ENCODE measurements at regions not wholly inside any gene's neighbourhood (a gene's known extent, or its start where the extent isn't known, plus 50 kb on each side); places are given as distances from the start of the nearest gene placed in this dataset.

DNA sequence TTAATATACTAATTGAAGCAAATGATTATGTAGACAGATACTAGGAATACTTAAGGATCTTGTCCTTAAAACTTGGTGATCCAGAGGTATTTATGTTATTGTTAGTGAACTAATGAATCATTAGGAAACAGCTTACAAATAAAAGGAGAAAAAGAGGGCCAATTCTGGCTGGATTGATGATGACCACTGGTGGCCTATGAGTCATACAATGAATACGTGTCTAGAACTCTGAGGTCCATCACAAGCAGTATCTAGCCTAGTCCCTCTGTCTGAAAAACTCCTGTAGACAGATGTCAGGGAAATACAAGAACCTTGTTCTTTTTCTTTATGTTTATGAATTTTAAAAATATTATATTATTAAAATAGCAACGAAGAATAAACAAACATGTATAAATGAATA is 51.7 kb upstream of the RTL1 start:
- H3K9ac ChIP-seq (ENCODE audit: low read length) = no peak overlapping the region
- H3K27me3 ChIP-seq (ENCODE audit: control insufficient read depth in 1 of 2, insufficient read depth in 2 of 2, low read length in 2 of 2) = no peaks in the 10 kb centered on the region
- H3K4me3 ChIP-seq (ENCODE audit: low read depth in 1 of 2, low read length in 2 of 2) = no peak overlapping the region
- H3K4me1 ChIP-seq (ENCODE audit: insufficient read depth, low read length) = no peaks in the 10 kb centered on the region
- H3K9me3 ChIP-seq (ENCODE audit: low read length) = no peaks in the 10 kb centered on the region
- no peaks in the 10 kb centered on the region for H3K36me3 ChIP-seq (ENCODE audit: insufficient read depth, low read length)
- H3K27ac ChIP-seq (ENCODE audit: low read depth, low read length) = no peak overlapping the region

DNA sequence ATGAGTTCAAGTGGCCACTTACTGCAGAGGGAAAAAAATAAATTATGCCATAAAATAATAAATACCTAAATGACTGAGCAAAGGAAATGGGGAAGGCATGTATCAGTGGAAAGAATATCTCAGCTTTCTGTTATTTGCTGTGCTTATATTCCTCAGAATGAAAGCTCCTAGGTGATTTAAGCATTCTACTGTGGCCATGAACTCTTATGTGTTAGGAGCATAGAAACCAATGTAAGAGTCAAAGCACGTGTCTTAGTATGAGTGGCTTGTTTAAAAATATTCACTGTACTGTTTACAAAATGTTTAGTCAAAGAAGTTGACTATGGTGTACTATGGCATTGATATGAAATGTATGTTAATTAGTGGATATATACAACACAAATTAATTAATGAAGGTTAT is 59.0 kb upstream of the RTL1 start:
- H3K27ac ChIP-seq (ENCODE audit: low read depth, low read length) = no peak overlapping the region

DNA sequence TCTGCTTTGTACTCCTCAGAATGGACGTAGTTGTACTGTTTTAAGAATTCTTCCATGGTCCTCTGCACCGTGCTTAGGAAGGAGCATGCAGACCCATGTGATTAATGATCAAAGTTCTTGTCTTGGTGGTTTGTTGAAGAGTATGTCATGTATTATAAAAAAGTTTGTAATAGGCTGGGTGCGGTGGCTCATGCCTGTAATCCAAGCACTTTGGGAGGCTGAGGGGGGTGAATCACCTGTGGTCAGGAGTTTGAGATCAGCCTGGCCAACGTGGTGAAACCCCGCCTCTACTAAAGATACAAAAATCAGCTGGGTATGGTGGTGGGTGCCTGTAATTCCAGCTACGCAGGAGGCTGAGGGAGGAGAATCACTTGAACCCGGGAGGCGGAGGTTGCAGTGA is 61.8 kb upstream of the RTL1 start:
- Histone ChIP-seq H3K4me3 (ENCODE audit: low read depth in 1 of 2, low read length in 2 of 2) (no peak overlapping the region), H3K36me3 (ENCODE audit: insufficient read depth, low read length) (no peaks in the 10 kb centered on the region), H3K27ac (ENCODE audit: low read depth, low read length) (no peak overlapping the region), H3K9me3 (ENCODE audit: low read length) (no peaks in the 10 kb centered on the region), H3K4me1 (ENCODE audit: insufficient read depth, low read length) (no peaks in the 10 kb centered on the region), H3K9ac (ENCODE audit: low read length) (no peak overlapping the region), H3K27me3 (ENCODE audit: control insufficient read depth in 1 of 2, insufficient read depth in 2 of 2, low read length in 2 of 2) (no peaks in the 10 kb centered on the region)

More for the DNA sequence above, 59.0 kb upstream of the RTL1 start:
- H3K4me3 ChIP-seq (ENCODE audit: low read depth in 1 of 2, low read length in 2 of 2) = no peak overlapping the region
- H3K36me3 ChIP-seq (ENCODE audit: insufficient read depth, low read length) = no peaks in the 10 kb centered on the region
- H3K4me1 ChIP-seq (ENCODE audit: insufficient read depth, low read length) = no peaks in the 10 kb centered on the region
- H3K27me3 ChIP-seq (ENCODE audit: control insufficient read depth in 1 of 2, insufficient read depth in 2 of 2, low read length in 2 of 2) = no peaks in the 10 kb centered on the region
- no peaks in the 10 kb centered on the region for H3K9me3 ChIP-seq (ENCODE audit: low read length)
- no peak overlapping the region for H3K9ac ChIP-seq (ENCODE audit: low read length)

DNA sequence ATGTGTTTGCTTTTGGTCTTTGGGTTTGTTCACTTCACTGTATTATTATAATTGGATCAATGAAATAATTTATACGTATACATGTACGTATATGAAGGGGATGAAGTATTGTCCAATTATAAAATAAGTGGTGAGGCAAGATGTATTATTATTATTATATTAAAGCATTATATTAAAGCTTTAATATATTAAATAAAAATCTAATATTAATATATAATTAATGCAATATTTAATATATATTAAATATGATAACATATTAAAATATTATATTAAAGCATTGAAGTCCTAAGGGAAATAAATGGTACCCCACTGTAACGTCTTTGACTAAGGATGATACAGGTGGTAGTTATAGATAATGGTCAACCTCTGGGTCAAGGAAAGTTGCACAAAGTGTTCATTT is 63.7 kb upstream of the RTL1 start:
- Histone ChIP-seq H3K36me3 (ENCODE audit: insufficient read depth, low read length) (no peaks in the 10 kb centered on the region), H3K9ac (ENCODE audit: low read length) (no peak overlapping the region), H3K9me3 (ENCODE audit: low read length) (no peaks in the 10 kb centered on the region), H3K27ac (ENCODE audit: low read depth, low read length) (no peak overlapping the region), H3K27me3 (ENCODE audit: control insufficient read depth in 1 of 2, insufficient read depth in 2 of 2, low read length in 2 of 2) (no peaks in the 10 kb centered on the region), H3K4me3 (ENCODE audit: low read depth in 1 of 2, low read length in 2 of 2) (no peak overlapping the region), H3K4me1 (ENCODE audit: insufficient read depth, low read length) (no peaks in the 10 kb centered on the region)

DNA sequence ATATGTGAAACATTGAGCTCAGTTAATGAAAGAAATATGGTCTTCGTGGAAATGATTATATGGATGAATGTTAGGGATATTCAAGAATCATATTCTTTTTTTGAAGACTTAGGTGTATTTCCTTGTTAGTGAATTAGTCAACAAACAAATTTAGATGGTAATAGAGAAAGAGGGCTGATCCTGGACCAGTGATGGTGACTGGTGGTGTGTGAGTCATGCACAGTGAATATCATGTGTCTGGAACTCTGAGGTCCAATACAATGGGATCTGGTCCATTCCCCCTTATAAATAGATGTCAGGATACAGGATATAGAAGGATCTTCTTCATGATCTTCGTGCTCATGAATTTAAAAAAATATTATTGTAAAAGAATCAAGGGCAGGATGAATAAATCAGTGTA is 64.4 kb upstream of the RTL1 start:
- Histone ChIP-seq H3K4me1 (ENCODE audit: insufficient read depth, low read length) (no peaks in the 10 kb centered on the region), H3K9ac (ENCODE audit: low read length) (no peak overlapping the region), H3K27me3 (ENCODE audit: control insufficient read depth in 1 of 2, insufficient read depth in 2 of 2, low read length in 2 of 2) (no peaks in the 10 kb centered on the region), H3K9me3 (ENCODE audit: low read length) (no peaks in the 10 kb centered on the region), H3K36me3 (ENCODE audit: insufficient read depth, low read length) (no peaks in the 10 kb centered on the region), H3K4me3 (ENCODE audit: low read depth in 1 of 2, low read length in 2 of 2) (no peak overlapping the region), H3K27ac (ENCODE audit: low read depth, low read length) (no peak overlapping the region)

DNA sequence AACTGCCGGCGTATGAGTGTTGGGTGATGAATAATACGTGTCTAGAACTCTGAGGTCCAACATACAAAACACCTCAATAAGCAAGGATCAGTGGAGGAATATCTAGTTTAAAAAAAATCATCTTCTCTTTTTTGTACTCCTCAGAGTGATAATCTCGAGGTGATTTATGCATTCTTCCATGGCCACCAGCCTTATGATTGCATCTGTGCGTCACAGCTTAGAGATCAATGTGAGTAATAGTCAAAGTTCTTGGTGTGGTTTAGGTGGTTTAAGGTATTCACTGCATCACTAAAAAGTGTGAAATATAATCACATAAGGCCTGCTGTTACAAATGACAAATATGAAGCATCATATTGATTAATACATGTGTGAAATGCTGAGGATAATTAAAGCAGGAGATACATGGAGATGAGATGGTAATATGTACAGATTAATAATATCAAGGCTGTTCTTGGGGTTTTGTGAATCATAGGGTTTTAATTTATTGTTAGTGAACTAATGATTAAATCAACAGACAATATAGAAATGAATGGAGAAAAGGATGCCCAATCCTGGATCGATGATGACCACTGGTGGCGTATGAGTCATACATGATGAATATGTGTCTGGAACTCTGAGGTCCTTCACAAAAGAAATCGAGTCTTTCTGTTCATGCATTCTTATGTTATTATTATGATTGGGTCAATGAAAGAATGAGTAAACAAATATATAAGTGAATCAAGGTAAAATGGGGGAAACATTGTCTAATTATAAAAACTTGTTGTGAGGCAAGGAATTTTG is 68.8 kb upstream of the RTL1 start:
- H3K27me3 ChIP-seq (ENCODE audit: control insufficient read depth in 1 of 2, insufficient read depth in 2 of 2, low read length in 2 of 2) = no peaks in the 10 kb centered on the region
- H3K9me3 ChIP-seq (ENCODE audit: low read length) = no peaks in the 10 kb centered on the region
- H3K4me1 ChIP-seq (ENCODE audit: insufficient read depth, low read length) = no peaks in the 10 kb centered on the region
- no peaks in the 10 kb centered on the region for H3K36me3 ChIP-seq (ENCODE audit: insufficient read depth, low read length)
- H3K9ac ChIP-seq (ENCODE audit: low read length) = no peak overlapping the region
- no peak overlapping the region for H3K4me3 ChIP-seq (ENCODE audit: low read depth in 1 of 2, low read length in 2 of 2)
- H3K27ac ChIP-seq (ENCODE audit: low read depth, low read length) = no peak overlapping the region

DNA sequence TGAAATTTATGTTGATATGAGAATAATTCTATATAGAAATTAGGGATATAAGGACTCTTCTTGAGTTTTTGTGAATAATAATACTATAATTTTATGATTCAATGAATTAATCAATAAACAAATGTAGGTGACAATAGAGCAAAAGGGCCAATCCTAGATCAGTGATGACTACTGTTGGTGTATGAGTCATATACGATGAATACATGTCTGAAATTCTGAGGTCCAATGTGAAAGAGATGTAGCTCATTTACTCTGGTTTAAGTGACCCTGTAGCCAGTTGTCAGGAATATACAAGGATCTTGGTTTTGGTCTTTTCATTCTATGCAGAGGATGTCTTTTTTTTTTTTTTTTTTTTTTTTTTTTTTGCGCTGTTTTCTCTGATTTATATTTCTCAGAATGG is 72.1 kb upstream of the RTL1 start:
- Histone ChIP-seq H3K9ac (ENCODE audit: low read length) (no peak overlapping the region), H3K4me1 (ENCODE audit: insufficient read depth, low read length) (no peaks in the 10 kb centered on the region), H3K36me3 (ENCODE audit: insufficient read depth, low read length) (no peaks in the 10 kb centered on the region), H3K4me3 (ENCODE audit: low read depth in 1 of 2, low read length in 2 of 2) (no peak overlapping the region), H3K9me3 (ENCODE audit: low read length) (no peaks in the 10 kb centered on the region), H3K27me3 (ENCODE audit: control insufficient read depth in 1 of 2, insufficient read depth in 2 of 2, low read length in 2 of 2) (no peaks in the 10 kb centered on the region), H3K27ac (ENCODE audit: low read depth, low read length) (no peak overlapping the region)

DNA sequence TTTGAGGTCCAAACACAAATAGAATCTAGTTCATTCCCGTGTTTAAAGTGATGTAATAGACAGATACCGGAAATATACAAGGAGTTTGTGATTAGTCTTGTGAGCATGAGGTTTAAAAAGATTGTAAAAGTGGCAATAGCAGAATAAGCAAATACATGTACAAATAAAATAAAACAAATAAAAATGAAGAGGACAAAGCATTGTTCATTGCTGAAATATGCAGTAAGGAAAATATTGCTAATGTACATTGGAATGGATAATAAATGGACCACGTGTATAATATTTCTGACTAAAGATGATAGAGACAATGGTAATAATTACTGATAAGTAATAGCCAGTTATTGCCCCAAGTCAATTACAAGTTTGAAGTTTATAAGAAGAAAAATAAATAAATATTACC is 75.6 kb upstream of the RTL1 start:
- no peak overlapping the region for H3K4me3 ChIP-seq (ENCODE audit: low read depth in 1 of 2, low read length in 2 of 2)
- H3K36me3 ChIP-seq (ENCODE audit: insufficient read depth, low read length) = no peaks in the 10 kb centered on the region
- H3K27ac ChIP-seq (ENCODE audit: low read depth, low read length) = no peak overlapping the region
- H3K9me3 ChIP-seq (ENCODE audit: low read length) = no peaks in the 10 kb centered on the region
- no peaks in the 10 kb centered on the region for H3K27me3 ChIP-seq (ENCODE audit: control insufficient read depth in 1 of 2, insufficient read depth in 2 of 2, low read length in 2 of 2)
- H3K9ac ChIP-seq (ENCODE audit: low read length) = no peak overlapping the region
- H3K4me1 ChIP-seq (ENCODE audit: insufficient read depth, low read length) = no peaks in the 10 kb centered on the region

DNA sequence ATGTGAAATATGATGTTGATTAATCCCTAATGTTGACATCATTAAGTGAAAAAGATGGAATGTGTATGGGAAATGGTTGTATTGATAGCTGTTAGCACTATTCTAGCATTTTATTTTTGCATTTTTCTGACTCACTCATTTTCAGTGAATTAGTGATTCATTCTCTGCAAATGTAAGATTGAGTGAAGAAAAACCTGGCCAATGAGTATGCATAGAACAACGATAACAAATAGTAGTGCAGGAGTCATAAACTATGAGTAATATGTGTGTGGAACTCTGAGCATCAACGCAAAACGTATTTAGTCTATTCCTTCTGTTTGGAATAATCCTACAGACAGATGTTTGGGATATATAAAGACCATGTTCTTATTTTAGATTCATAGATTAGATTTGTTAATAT is 76.3 kb upstream of the RTL1 start:
- H3K27me3 ChIP-seq (ENCODE audit: control insufficient read depth in 1 of 2, insufficient read depth in 2 of 2, low read length in 2 of 2) = no peaks in the 10 kb centered on the region
- no peaks in the 10 kb centered on the region for H3K36me3 ChIP-seq (ENCODE audit: insufficient read depth, low read length)
- no peaks in the 10 kb centered on the region for H3K4me1 ChIP-seq (ENCODE audit: insufficient read depth, low read length)
- no peaks in the 10 kb centered on the region for H3K9me3 ChIP-seq (ENCODE audit: low read length)
- H3K27ac ChIP-seq (ENCODE audit: low read depth, low read length) = no peak overlapping the region
- H3K9ac ChIP-seq (ENCODE audit: low read length) = no peak overlapping the region
- H3K4me3 ChIP-seq (ENCODE audit: low read depth in 1 of 2, low read length in 2 of 2) = no peak overlapping the region

DNA sequence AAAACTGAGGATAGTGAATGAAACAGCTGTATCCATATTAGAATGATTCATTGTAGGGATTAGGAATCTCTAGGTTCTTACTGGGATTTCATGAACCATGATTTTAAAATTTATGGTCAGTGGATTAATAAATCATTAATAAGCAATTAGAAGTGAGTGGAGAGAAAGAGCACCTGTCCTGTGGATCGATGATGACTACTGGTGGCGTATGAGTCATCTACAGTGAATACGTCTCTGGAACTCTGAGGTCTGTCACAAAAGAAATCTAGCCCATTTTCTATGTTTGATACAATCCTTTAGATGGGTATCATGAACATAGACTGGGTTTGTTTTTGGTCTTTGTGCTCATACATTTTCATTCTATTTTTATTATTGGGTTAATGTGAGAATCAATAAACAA is 77.3 kb upstream of the RTL1 start:
- Histone ChIP-seq H3K9ac (ENCODE audit: low read length) (no peak overlapping the region), H3K27me3 (ENCODE audit: control insufficient read depth in 1 of 2, insufficient read depth in 2 of 2, low read length in 2 of 2) (no peaks in the 10 kb centered on the region), H3K4me1 (ENCODE audit: insufficient read depth, low read length) (no peaks in the 10 kb centered on the region), H3K9me3 (ENCODE audit: low read length) (no peaks in the 10 kb centered on the region), H3K4me3 (ENCODE audit: low read depth in 1 of 2, low read length in 2 of 2) (no peak overlapping the region), H3K36me3 (ENCODE audit: insufficient read depth, low read length) (no peaks in the 10 kb centered on the region), H3K27ac (ENCODE audit: low read depth, low read length) (no peak overlapping the region)

DNA sequence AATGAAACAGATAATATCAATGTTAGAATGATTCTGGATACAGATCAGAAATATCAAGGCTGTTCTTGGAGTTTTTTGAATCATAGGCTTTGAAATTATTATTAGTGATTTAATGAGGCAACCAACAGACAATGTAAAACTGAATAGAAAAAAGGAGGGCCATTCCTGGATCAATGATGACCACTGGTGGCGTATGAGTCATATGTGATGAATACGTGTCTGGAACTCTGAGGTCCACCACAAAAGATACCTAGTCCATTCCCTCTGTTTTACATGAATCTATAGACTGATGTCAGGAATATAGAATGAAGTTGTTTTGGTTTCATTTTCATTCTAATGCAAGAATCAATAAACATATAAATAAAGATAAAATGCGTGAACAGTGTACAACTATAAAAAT is 78.3 kb upstream of the RTL1 start:
- H3K27ac ChIP-seq (ENCODE audit: low read depth, low read length) = no peak overlapping the region
- H3K9me3 ChIP-seq (ENCODE audit: low read length) = no peaks in the 10 kb centered on the region
- H3K9ac ChIP-seq (ENCODE audit: low read length) = no peak overlapping the region
- H3K36me3 ChIP-seq (ENCODE audit: insufficient read depth, low read length) = no peaks in the 10 kb centered on the region
- no peaks in the 10 kb centered on the region for H3K27me3 ChIP-seq (ENCODE audit: control insufficient read depth in 1 of 2, insufficient read depth in 2 of 2, low read length in 2 of 2)
- H3K4me1 ChIP-seq (ENCODE audit: insufficient read depth, low read length) = no peaks in the 10 kb centered on the region
- H3K4me3 ChIP-seq (ENCODE audit: low read depth in 1 of 2, low read length in 2 of 2) = no peak overlapping the region

DNA sequence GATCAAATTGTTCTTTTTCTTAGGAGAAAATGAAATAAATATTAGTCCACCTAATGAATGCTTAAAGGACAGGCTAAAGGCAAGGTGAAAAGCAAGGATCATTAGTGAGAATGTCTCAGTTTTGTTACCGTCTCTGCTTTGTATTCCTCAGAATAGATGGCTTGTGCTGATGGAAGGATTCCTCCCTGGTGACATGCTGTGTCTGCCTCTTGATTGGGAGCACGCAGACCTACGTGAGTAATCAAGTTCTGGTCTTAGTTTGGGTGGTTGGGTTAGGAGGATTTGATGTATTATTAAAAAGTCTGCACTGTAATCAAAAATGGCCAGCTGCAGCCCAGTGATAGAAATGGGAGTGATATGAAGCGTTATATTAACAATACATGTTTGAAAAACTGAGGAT is 78.8 kb upstream of the RTL1 start:
- no peaks in the 10 kb centered on the region for H3K9me3 ChIP-seq (ENCODE audit: low read length)
- no peaks in the 10 kb centered on the region for H3K27me3 ChIP-seq (ENCODE audit: control insufficient read depth in 1 of 2, insufficient read depth in 2 of 2, low read length in 2 of 2)

More for the DNA sequence above, 78.8 kb upstream of the RTL1 start:
- no peaks in the 10 kb centered on the region for H3K4me1 ChIP-seq (ENCODE audit: insufficient read depth, low read length)
- H3K36me3 ChIP-seq (ENCODE audit: insufficient read depth, low read length) = no peaks in the 10 kb centered on the region
- H3K27ac ChIP-seq (ENCODE audit: low read depth, low read length) = no peak overlapping the region
- no peak overlapping the region for H3K4me3 ChIP-seq (ENCODE audit: low read depth in 1 of 2, low read length in 2 of 2)
- no peak overlapping the region for H3K9ac ChIP-seq (ENCODE audit: low read length)
